Stimulated activated naive CD4-positive, alpha-beta T cell treated with Interleukin-2 at 50 U/mL for 16 hours (primary cell): ENCODE measurements at regions not wholly inside any gene's neighbourhood (a gene's known extent, or its start where the extent isn't known, plus 50 kb on each side); places are given as distances from the start of the nearest gene placed in this dataset.

Source experiments
- DNase-seq: peaks from one replicate; lab custom pipeline; 2025; lab: John Stamatoyannopoulos, UW

- DNase-seq = no peak
Observed at GRCh38 chr20:60321601-60322000, 363.4 kb downstream of the CDH26 start.

GRCh38 chr20:60326821-60327220 is 368.6 kb downstream of the CDH26 start:
- no peak for DNase-seq

GRCh38 chr20:60327971-60328660 is 369.9 kb downstream of the CDH26 start:
- no peak for DNase-seq

- DNase-seq = no peak
Observed at GRCh38 chr20:60330461-60330860, 372.2 kb downstream of the CDH26 start.

GRCh38 chr20:60331688-60332300 is 373.6 kb downstream of the CDH26 start:
- DNase-seq = no peak

- no peak for DNase-seq
Observed at GRCh38 chr20:60332523-60332922, 374.3 kb downstream of the CDH26 start.

GRCh38 chr20:60334911-60335310 is 376.7 kb downstream of the CDH26 start:
- DNase-seq = no peak

- DNase-seq = no peak
Observed at GRCh38 chr20:60338556-60338955, 380.3 kb downstream of the CDH26 start.

GRCh38 chr20:60339738-60340137 is 381.5 kb downstream of the CDH26 start:
- no peak for DNase-seq

- no peak for DNase-seq
Observed at GRCh38 chr20:60340232-60340631, 382.0 kb downstream of the CDH26 start.

- no peak for DNase-seq
Observed at GRCh38 chr20:60341062-60341461, 382.8 kb downstream of the CDH26 start.

GRCh38 chr20:60345106-60345505 is 386.9 kb downstream of the CDH26 start:
- DNase-seq = no peak

- no peak for DNase-seq
Observed at GRCh38 chr20:60349418-60349817, 391.2 kb downstream of the CDH26 start.

- DNase-seq = no peak
Observed at GRCh38 chr20:60352017-60352416, 393.8 kb downstream of the CDH26 start.

GRCh38 chr20:60352596-60352995 is 394.4 kb downstream of the CDH26 start:
- DNase-seq = no peak

- no peak for DNase-seq
Observed at GRCh38 chr20:60354024-60354580, 395.9 kb downstream of the CDH26 start.

- no peak for DNase-seq
Observed at GRCh38 chr20:60358101-60358500, 399.9 kb downstream of the CDH26 start.

GRCh38 chr20:60359010-60359409 is 400.8 kb downstream of the CDH26 start:
- no peak for DNase-seq

GRCh38 chr20:60361761-60362395 is 403.7 kb downstream of the CDH26 start:
- DNase-seq = no peak

- DNase-seq = no peak
Observed at GRCh38 chr20:60362531-60362930, 404.3 kb downstream of the CDH26 start.

- DNase-seq = no peak
Observed at GRCh38 chr20:60363698-60364097, 405.5 kb downstream of the CDH26 start.

- DNase-seq = no peak
Observed at GRCh38 chr20:60365064-60365666, 406.9 kb downstream of the CDH26 start.

GRCh38 chr20:60365882-60366281 is 407.7 kb downstream of the CDH26 start:
- no peak for DNase-seq
